Mesendoderm (in vitro differentiated cells): ENCODE measurements at regions not wholly inside any gene's neighbourhood (a gene's known extent, or its start where the extent isn't known, plus 50 kb on each side); places are given as distances from the start of the nearest gene placed in this dataset.
A peak's percentile ranks its signal among the peaks of the same experiment; 100 is the strongest.
"Not testable (repeated sequence)": the region's sequence is repeated elsewhere in the genome, so short reads cannot be mapped to it uniquely, and the experiment has no call there.

ENCODE experiments used
- DNase-seq: peaks from one replicate; pipeline ENCODE4 v3.0.0; 2013
- H2AK5ac ChIP-seq: 2 replicates; pipeline ENCODE4 v1.6.1; 2013; ENCODE audit warnings: low read length, inconsistent platforms
- H2BK120ac ChIP-seq: 2 replicates; pipeline ENCODE4 v1.6.1; 2013; ENCODE audit warnings: low read depth, mild to moderate bottlenecking, low read length, moderate library complexity, mixed read lengths
- H2BK15ac ChIP-seq: replicated peaks from 2 replicates; pipeline ENCODE4 v1.6.1; 2013; ENCODE audit warnings: low read depth, mild to moderate bottlenecking, moderate library complexity
- H2BK5ac ChIP-seq: 2 replicates; pipeline ENCODE4 v1.6.1; 2013; ENCODE audit warnings: low read length, inconsistent platforms
- H3K18ac ChIP-seq: 2 replicates; pipeline ENCODE4 v1.6.1; 2013; ENCODE audit warnings: mild to moderate bottlenecking, low read length, mixed read lengths
- H3K23ac ChIP-seq: one replicate; pipeline ENCODE4 v1.6.1; 2013; ENCODE audit warnings: low read length
- H3K27ac ChIP-seq: 2 replicates; pipeline ENCODE4 v1.5.1; 2013; ENCODE audit warnings: low read depth, mild to moderate bottlenecking, inconsistent platforms, low read length, moderate library complexity
- H3K27me3 ChIP-seq: 2 replicates; pipeline ENCODE4 v1.6.1; 2013; ENCODE audit warnings: low read length, control low read depth, mild to moderate bottlenecking, inconsistent platforms; ENCODE audit not compliant: insufficient read depth, poor library complexity
- H3K36me3 ChIP-seq: 2 replicates; pipeline ENCODE4 v1.6.1; 2013; ENCODE audit warnings: low read length, inconsistent platforms; ENCODE audit not compliant: control insufficient read depth, insufficient read depth
- H3K4ac ChIP-seq: one replicate; pipeline ENCODE4 v1.6.1; 2013; ENCODE audit warnings: low read depth, mild to moderate bottlenecking, low read length, moderate library complexity
- H3K4me1 ChIP-seq: 2 replicates; pipeline ENCODE4 v1.6.1; 2013; ENCODE audit warnings: low read depth, low read length, inconsistent platforms; ENCODE audit not compliant: control insufficient read depth
- H3K4me2 ChIP-seq: 2 replicates; pipeline ENCODE4 v1.6.1; 2013; ENCODE audit warnings: low read length
- H3K4me3 ChIP-seq: 2 replicates; pipeline ENCODE4 v1.5.1; 2013; ENCODE audit warnings: mild to moderate bottlenecking, low read length
- H3K56ac ChIP-seq: one replicate; pipeline ENCODE4 v1.6.1; 2013; ENCODE audit warnings: low read length
- H3K79me1 ChIP-seq: 2 replicates; pipeline ENCODE4 v1.6.1; 2013; ENCODE audit warnings: low read length, inconsistent platforms
- H3K79me2 ChIP-seq: 2 replicates; pipeline ENCODE4 v1.6.1; 2013; ENCODE audit warnings: mild to moderate bottlenecking, low read length; ENCODE audit not compliant: control insufficient read depth, insufficient read depth
- H3K9ac ChIP-seq: 2 replicates; pipeline ENCODE4 v1.6.1; 2013; ENCODE audit warnings: low read length, inconsistent platforms
- H4K5ac ChIP-seq: one replicate; pipeline ENCODE4 v1.6.1; 2013; ENCODE audit warnings: low read length
- H4K8ac ChIP-seq: one replicate; pipeline ENCODE4 v1.6.1; 2013; ENCODE audit warnings: low read depth, mild to moderate bottlenecking, control low read depth, low read length, moderate library complexity
- WGBS: extraction: QIAGEN DNeasy Blood & Tissue Kit; methylation state at CpG from one replicate; pipeline ENCODE4 v1.1.7; 2013; ENCODE audit warnings: low lambda C conversion rate, missing lambda C conversion rate; ENCODE audit not compliant: insufficient coverage; ENCODE audit errors: extremely low coverage; 5-methylcytosine and 5-hydroxymethylcytosine counted together

DNA sequence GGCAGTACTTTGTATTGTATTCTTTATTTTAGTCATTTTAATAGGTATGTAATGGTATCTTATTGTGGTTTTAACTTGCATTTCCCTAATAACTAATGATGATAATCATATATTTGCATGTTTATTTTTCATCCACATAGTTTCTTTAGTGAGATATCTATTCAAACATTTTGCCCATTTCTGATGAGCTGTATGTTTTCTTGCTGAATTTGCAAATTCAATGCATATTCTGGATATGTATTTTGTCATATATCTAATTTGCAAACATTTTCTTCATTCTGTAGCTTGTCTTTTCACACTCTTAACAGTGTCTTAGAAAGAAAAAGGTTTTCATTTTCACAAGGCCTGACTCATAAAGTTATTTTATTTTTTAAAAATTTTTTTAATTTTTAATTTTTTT, 372.1 kb downstream of the ZNF674 start:
- Histone ChIP-seq H3K4me1 (no peaks in the 10 kb centered on the region), H3K79me2 (no peaks in the 10 kb centered on the region), H3K23ac (no peak overlapping the region), H3K9ac (no peak overlapping the region), H3K4ac (no peak overlapping the region), H2BK120ac (no peak overlapping the region), H3K27ac (no peak overlapping the region), H3K56ac (no peak overlapping the region), H2AK5ac (no peak overlapping the region), H2BK5ac (no peak overlapping the region), H3K4me3 (no peak overlapping the region), H4K5ac (no peak overlapping the region), H3K79me1 (no peaks in the 10 kb centered on the region), H4K8ac (no peak overlapping the region), H3K4me2 (no peak overlapping the region), H3K18ac (no peak overlapping the region), H3K27me3 (no peaks in the 10 kb centered on the region), H3K36me3 (no peaks in the 10 kb centered on the region), H2BK15ac (no peak overlapping the region)
- no peak for DNase-seq

DNA sequence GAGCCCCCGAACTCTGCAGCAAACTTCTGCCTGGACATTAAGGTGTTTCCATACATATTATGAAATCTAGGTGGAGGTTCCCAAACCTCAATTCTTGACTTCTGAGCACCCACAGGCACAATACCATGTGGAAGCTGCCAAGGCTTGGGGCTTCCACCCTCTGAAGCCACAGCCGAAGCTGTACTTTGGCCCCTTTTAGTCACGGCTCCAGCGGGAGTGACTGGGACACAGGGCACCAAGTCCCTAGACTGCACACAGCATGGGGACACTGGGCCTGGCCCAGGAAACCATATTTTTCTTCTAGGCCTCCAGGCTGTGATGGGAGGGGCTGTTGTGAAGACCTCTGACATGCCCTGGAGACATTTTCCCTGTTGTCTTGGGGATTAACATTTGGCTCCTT, 373.8 kb downstream of the ZNF674 start:
- H3K23ac ChIP-seq, H2BK5ac ChIP-seq, H2BK15ac ChIP-seq, H3K27me3 ChIP-seq, H3K4me1 ChIP-seq, DNase-seq, H3K4me3 ChIP-seq, H3K18ac ChIP-seq, H4K5ac ChIP-seq, H4K8ac ChIP-seq, H3K9ac ChIP-seq, H2AK5ac ChIP-seq, H3K36me3 ChIP-seq, H2BK120ac ChIP-seq, H3K27ac ChIP-seq, H3K79me2 ChIP-seq, H3K4me2 ChIP-seq, H3K4ac ChIP-seq, H3K56ac ChIP-seq, H3K79me1 ChIP-seq: not testable (repeated sequence)
- WGBS = no CpG with 5 or more reads among the region's 4 CpGs

DNA sequence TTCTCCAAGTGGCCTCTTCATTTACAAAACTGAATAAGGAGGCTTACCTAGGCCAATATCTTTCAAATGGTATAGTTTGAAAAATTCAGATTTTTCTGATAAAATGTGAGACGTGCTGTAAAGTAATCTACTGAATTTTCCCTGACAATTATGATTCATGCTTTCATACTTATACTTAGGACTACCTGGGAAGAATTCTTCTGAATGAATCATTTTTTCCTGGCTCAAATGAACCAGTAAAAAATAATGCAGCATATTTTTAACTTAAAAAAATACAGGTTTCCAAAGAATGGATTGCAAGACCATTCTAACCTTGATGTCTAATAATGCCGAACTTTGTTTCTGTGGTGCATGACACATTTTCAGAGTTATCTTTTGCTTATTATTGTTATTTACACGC, 375.4 kb downstream of the ZNF674 start:
- no peak for DNase-seq
- no peak overlapping the region for H3K23ac ChIP-seq
- H3K79me1 ChIP-seq = no peaks in the 10 kb centered on the region
- no peak overlapping the region for H3K4me3 ChIP-seq
- no peak overlapping the region for H3K9ac ChIP-seq
- no peaks in the 10 kb centered on the region for H3K27me3 ChIP-seq
- H2BK5ac ChIP-seq = no peak overlapping the region
- no peak overlapping the region for H4K8ac ChIP-seq
- H3K79me2 ChIP-seq = no peaks in the 10 kb centered on the region
- no peak overlapping the region for H4K5ac ChIP-seq
- H2BK15ac ChIP-seq = no peak overlapping the region
- WGBS = no CpG with 5 or more reads among the region's 3 CpGs
- H2AK5ac ChIP-seq = no peak overlapping the region
- H3K4me2 ChIP-seq = no peak overlapping the region
- no peak overlapping the region for H3K56ac ChIP-seq
- H3K27ac ChIP-seq = no peak overlapping the region
- no peaks in the 10 kb centered on the region for H3K4me1 ChIP-seq
- H3K18ac ChIP-seq = no peak overlapping the region
- no peak overlapping the region for H3K4ac ChIP-seq
- no peaks in the 10 kb centered on the region for H3K36me3 ChIP-seq
- H2BK120ac ChIP-seq = no peak overlapping the region

DNA sequence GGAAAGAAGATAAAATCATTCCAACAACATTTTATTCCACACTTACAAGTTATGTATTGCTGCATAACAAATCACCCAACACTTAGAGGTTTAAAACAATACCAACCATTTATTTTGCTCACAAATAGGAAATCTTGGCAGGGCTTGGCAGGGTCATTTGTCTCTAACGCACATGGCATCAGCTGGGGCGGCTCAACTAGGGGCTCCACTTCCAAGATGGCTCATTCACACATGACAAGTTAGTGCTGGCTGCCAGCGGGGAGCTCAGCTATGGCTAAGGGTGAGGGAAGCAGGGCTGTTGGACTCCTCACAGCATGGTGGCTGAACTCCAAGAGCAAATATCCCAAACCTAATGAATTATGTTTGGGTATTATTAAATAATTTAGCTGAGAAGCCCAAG, 377.0 kb downstream of the ZNF674 start:
- WGBS = no CpG with 5 or more reads among the region's 3 CpGs
- no peak overlapping the region for H3K56ac ChIP-seq

DNA sequence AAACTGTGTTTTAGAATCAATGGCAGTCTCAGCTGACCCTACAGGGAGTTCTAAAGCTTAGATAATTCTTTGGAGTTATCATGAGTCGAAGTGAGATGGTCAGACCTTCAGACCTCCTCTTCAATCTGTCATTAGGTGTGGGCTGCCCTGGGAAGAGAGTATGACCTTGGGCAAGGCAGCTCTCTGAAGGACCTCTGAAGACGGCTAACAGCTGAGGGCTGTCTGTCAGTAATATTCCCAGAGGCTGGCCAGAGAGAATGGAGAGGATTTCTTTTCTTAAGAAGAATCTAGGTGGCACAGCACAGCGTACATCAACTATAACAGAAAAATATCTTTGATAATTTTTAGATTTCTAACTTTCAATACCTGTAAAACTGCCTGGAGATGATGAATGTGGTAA, 379.4 kb downstream of the ZNF674 start:
- Histone ChIP-seq H2AK5ac (no peak overlapping the region), H4K8ac (no peak overlapping the region), H4K5ac (no peak overlapping the region), H3K23ac (no peak overlapping the region), H3K4me1 (no peaks in the 10 kb centered on the region), H2BK15ac (no peak overlapping the region), H3K9ac (no peak overlapping the region), H3K4me3 (no peak overlapping the region), H3K4ac (no peak overlapping the region), H3K79me1 (no peaks in the 10 kb centered on the region), H3K18ac (no peak overlapping the region), H3K27ac (no peak overlapping the region), H3K56ac (no peak overlapping the region), H3K79me2 (no peaks in the 10 kb centered on the region), H2BK5ac (no peak overlapping the region), H3K4me2 (no peak overlapping the region), H3K27me3 (no peaks in the 10 kb centered on the region), H3K36me3 (no peaks in the 10 kb centered on the region), H2BK120ac (no peak overlapping the region)
- DNase-seq = no peak
- WGBS = no CpG with 5 or more reads among the region's 3 CpGs

More for the DNA sequence above, 377.0 kb downstream of the ZNF674 start:
- H3K4ac ChIP-seq = no peak overlapping the region
- no peak overlapping the region for H3K27ac ChIP-seq
- H2BK120ac ChIP-seq = no peak overlapping the region
- no peak for DNase-seq
- H3K4me1 ChIP-seq = no peaks in the 10 kb centered on the region
- no peaks in the 10 kb centered on the region for H3K79me2 ChIP-seq
- no peak overlapping the region for H4K5ac ChIP-seq
- no peak overlapping the region for H2BK15ac ChIP-seq
- no peak overlapping the region for H3K4me3 ChIP-seq
- no peak overlapping the region for H2BK5ac ChIP-seq
- no peak overlapping the region for H4K8ac ChIP-seq
- H3K23ac ChIP-seq = no peak overlapping the region
- no peak overlapping the region for H2AK5ac ChIP-seq
- no peaks in the 10 kb centered on the region for H3K79me1 ChIP-seq
- no peak overlapping the region for H3K9ac ChIP-seq
- H3K4me2 ChIP-seq = no peak overlapping the region
- no peak overlapping the region for H3K18ac ChIP-seq
- H3K27me3 ChIP-seq = no peaks in the 10 kb centered on the region
- no peaks in the 10 kb centered on the region for H3K36me3 ChIP-seq

DNA sequence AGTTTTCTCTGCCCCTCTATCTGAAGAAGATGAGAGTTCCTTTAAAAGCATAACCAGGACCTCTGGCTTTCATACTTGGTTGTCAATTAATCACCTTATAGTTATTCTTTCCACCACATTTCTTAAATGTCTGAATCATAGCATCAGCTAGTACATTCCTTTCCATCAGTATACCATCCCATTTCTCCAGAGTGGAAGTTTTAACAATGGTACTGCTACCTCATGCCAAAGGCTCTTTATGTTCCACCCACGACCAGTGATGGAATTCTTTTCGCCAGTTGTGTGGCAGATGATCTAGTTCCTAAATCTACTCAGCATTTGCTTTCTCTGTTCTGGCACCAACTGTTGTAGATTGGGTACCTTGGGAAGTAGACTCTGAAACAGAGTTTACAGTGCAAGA, 379.8 kb downstream of the ZNF674 start:
- H3K56ac ChIP-seq = no peak overlapping the region
- DNase-seq = peak; percentile 1
- no peak overlapping the region for H3K23ac ChIP-seq
- no peak overlapping the region for H2BK120ac ChIP-seq
- H3K4me1 ChIP-seq = no peaks in the 10 kb centered on the region
- H3K4me2 ChIP-seq = no peak overlapping the region
- no peak overlapping the region for H4K8ac ChIP-seq
- no peak overlapping the region for H3K4ac ChIP-seq
- no peak overlapping the region for H2BK15ac ChIP-seq
- WGBS = no CpG with 5 or more reads among the region's 2 CpGs
- no peak overlapping the region for H3K4me3 ChIP-seq
- H3K9ac ChIP-seq = no peak overlapping the region
- H3K79me1 ChIP-seq = no peaks in the 10 kb centered on the region
- no peak overlapping the region for H3K18ac ChIP-seq
- no peak overlapping the region for H2AK5ac ChIP-seq
- no peaks in the 10 kb centered on the region for H3K36me3 ChIP-seq
- H3K27ac ChIP-seq = no peak overlapping the region
- no peaks in the 10 kb centered on the region for H3K27me3 ChIP-seq
- H2BK5ac ChIP-seq = no peak overlapping the region
- no peaks in the 10 kb centered on the region for H3K79me2 ChIP-seq
- no peak overlapping the region for H4K5ac ChIP-seq
